ENCODE measurements at regions not wholly inside any gene's neighbourhood (a gene's known extent, or its start where the extent isn't known, plus 50 kb on each side); places are given as distances from the start of the nearest gene placed in this dataset.

- H3K27me3 Mint-ChIP-seq: no peaks in the 10 kb centered on the region
- DNase-seq (ENCODE audit: low spot score, unreplicated experiment): no peak
- H3K27ac Mint-ChIP-seq: no peak overlapping the region
- H3K36me3 Mint-ChIP-seq (ENCODE audit: insufficient read depth): no peaks in the 10 kb centered on the region
- H3K9me3 Mint-ChIP-seq (ENCODE audit: low read depth): peaks cover 6% of the 10 kb centered on the region
- peaks cover 2% of the 10 kb centered on the region for H3K4me1 Mint-ChIP-seq (ENCODE audit: low read depth)
- no peak for TF ChIP-seq CTCF (IDR thresholded peaks at IDR 0.05; ENCODE audit: unreplicated experiment)
- no peak overlapping the region for H3K4me3 Mint-ChIP-seq (ENCODE audit: low read depth)
Observed at GRCh38 chr3:30498587-30498967, 107.8 kb upstream of the TGFBR2 start.

- H3K27me3 Mint-ChIP-seq: no peaks in the 10 kb centered on the region
Observed at GRCh38 chr3:30500666-30501399, 105.6 kb upstream of the TGFBR2 start.

GRCh38 chr3:30501526-30501925, 104.9 kb upstream of the TGFBR2 start:
- Mint-ChIP-seq H3K9me3 (ENCODE audit: low read depth) (peaks cover 10% of the 10 kb centered on the region), H3K27ac (no peak overlapping the region), H3K27me3 (no peaks in the 10 kb centered on the region), H3K4me3 (ENCODE audit: low read depth) (no peak overlapping the region), H3K36me3 (ENCODE audit: insufficient read depth) (no peaks in the 10 kb centered on the region), H3K4me1 (ENCODE audit: low read depth) (no peaks in the 10 kb centered on the region)
- TF ChIP-seq CTCF (IDR thresholded peaks at IDR 0.05; ENCODE audit: unreplicated experiment): no peak
- no peak for DNase-seq (ENCODE audit: low spot score, unreplicated experiment)

More at GRCh38 chr3:30500666-30501399, 105.6 kb upstream of the TGFBR2 start:
- Mint-ChIP-seq H3K4me3 (ENCODE audit: low read depth) (no peak overlapping the region), H3K27ac (no peak overlapping the region), H3K36me3 (ENCODE audit: insufficient read depth) (no peaks in the 10 kb centered on the region), H3K9me3 (ENCODE audit: low read depth) (peaks cover 6% of the 10 kb centered on the region), H3K4me1 (ENCODE audit: low read depth) (no peaks in the 10 kb centered on the region)
- TF ChIP-seq CTCF (IDR thresholded peaks at IDR 0.05; ENCODE audit: unreplicated experiment): no peak
- DNase-seq (ENCODE audit: low spot score, unreplicated experiment): no peak

- no peaks in the 10 kb centered on the region for H3K27me3 Mint-ChIP-seq
- no peak for DNase-seq (ENCODE audit: low spot score, unreplicated experiment)
Observed at GRCh38 chr3:30502051-30502741, 104.2 kb upstream of the TGFBR2 start.

GRCh38 chr3:30502742-30503073, 103.7 kb upstream of the TGFBR2 start:
- Mint-ChIP-seq H3K27ac (no peak overlapping the region), H3K9me3 (ENCODE audit: low read depth) (peaks cover 10% of the 10 kb centered on the region), H3K27me3 (no peaks in the 10 kb centered on the region), H3K36me3 (ENCODE audit: insufficient read depth) (no peaks in the 10 kb centered on the region), H3K4me1 (ENCODE audit: low read depth) (no peaks in the 10 kb centered on the region), H3K4me3 (ENCODE audit: low read depth) (no peak overlapping the region)
- DNase-seq (ENCODE audit: low spot score, unreplicated experiment): no peak
- no peak for TF ChIP-seq CTCF (IDR thresholded peaks at IDR 0.05; ENCODE audit: unreplicated experiment)

More at GRCh38 chr3:30502051-30502741, 104.2 kb upstream of the TGFBR2 start:
- Mint-ChIP-seq H3K9me3 (ENCODE audit: low read depth) (peaks cover 10% of the 10 kb centered on the region), H3K4me3 (ENCODE audit: low read depth) (no peak overlapping the region), H3K4me1 (ENCODE audit: low read depth) (no peaks in the 10 kb centered on the region), H3K36me3 (ENCODE audit: insufficient read depth) (no peaks in the 10 kb centered on the region), H3K27ac (no peak overlapping the region)
- TF ChIP-seq CTCF (IDR thresholded peaks at IDR 0.05; ENCODE audit: unreplicated experiment): no peak
